Choroid plexus epithelial cell (primary cell): ENCODE measurements at regions not wholly inside any gene's neighbourhood (a gene's known extent, or its start where the extent isn't known, plus 50 kb on each side); places are given as distances from the start of the nearest gene placed in this dataset.
"Not testable (repeated sequence)": the region's sequence is repeated elsewhere in the genome, so short reads cannot be mapped to it uniquely, and the experiment has no call there.

ENCODE experiments used
- DNase-seq: peaks from one replicate; pipeline ENCODE4 v3.0.0-alpha.2; 2010; ENCODE audit warnings: low read depth
- H3K4me3 ChIP-seq: 2 replicates; pipeline ENCODE4 v1.5.1; 2011; ENCODE audit warnings: low read depth, mild to moderate bottlenecking, control low read depth, low read length, moderate library complexity
- TF ChIP-seq, protein P1 (sequence below): conservative IDR thresholded peaks from 2 replicates; pipeline ENCODE4 v1.5.1; 2011; ENCODE audit warnings: low read depth, mild to moderate bottlenecking, control low read depth, inconsistent platforms, low read length, moderate library complexity

- TF ChIP-seq, protein P1, sequence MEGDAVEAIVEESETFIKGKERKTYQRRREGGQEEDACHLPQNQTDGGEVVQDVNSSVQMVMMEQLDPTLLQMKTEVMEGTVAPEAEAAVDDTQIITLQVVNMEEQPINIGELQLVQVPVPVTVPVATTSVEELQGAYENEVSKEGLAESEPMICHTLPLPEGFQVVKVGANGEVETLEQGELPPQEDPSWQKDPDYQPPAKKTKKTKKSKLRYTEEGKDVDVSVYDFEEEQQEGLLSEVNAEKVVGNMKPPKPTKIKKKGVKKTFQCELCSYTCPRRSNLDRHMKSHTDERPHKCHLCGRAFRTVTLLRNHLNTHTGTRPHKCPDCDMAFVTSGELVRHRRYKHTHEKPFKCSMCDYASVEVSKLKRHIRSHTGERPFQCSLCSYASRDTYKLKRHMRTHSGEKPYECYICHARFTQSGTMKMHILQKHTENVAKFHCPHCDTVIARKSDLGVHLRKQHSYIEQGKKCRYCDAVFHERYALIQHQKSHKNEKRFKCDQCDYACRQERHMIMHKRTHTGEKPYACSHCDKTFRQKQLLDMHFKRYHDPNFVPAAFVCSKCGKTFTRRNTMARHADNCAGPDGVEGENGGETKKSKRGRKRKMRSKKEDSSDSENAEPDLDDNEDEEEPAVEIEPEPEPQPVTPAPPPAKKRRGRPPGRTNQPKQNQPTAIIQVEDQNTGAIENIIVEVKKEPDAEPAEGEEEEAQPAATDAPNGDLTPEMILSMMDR, result no peak
- H3K4me3 ChIP-seq, result no peak overlapping the region
- no peak for DNase-seq
These were observed 440.0 kb upstream of the WWC1 start for GRCh38 chr5:167851416-167851815.

DNA sequence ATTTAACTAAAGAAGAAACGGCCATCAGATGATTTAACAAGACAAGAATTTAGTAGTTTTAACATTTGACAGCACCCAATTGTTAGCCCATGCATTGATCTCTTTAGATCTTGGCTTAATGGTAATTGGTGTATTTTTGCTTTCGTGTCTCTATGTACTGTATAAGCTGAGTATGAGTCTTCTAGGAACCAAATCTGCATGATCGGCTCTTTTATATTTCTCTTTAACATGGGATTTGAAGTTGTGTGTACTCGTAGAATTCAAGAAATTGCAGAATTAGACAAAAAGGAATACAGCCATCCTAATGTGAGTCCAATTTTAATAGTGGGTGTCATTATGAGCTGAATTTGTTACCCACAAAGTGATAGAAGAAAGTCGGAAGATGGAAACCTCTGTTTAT lies 438.9 kb upstream of the WWC1 start:
- TF ChIP-seq, protein P1, result no peak
- no peak overlapping the region for H3K4me3 ChIP-seq
- DNase-seq, result no peak

- peak; percentile 65 for DNase-seq
- H3K4me3 ChIP-seq, result no peak overlapping the region
- TF ChIP-seq, protein P1, result no peak
These were observed 438.0 kb upstream of the WWC1 start for GRCh38 chr5:167853421-167853820.

DNA sequence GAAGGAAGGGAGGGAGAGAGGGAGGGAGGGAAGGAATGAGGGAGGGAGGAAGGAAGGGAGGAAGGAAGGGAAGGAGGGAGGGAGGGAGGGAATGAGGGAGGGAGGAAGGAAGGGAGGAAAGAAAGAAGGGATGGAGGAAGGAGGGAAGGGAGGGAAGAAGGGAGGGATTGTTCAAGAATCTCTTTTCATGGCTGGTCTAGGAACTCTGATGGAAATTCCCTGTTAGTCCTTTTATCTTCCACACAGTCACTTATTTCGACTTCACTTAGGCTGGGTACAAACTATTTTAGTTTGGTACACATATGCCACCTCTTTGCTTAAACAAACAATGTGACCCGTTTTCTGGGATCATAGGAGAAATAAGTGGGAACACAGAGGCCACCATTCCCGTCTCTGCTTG lies 435.6 kb upstream of the WWC1 start:
- H3K4me3 ChIP-seq, result no peak overlapping the region
- no peak for DNase-seq
- TF ChIP-seq, protein P1, result no peak

DNA sequence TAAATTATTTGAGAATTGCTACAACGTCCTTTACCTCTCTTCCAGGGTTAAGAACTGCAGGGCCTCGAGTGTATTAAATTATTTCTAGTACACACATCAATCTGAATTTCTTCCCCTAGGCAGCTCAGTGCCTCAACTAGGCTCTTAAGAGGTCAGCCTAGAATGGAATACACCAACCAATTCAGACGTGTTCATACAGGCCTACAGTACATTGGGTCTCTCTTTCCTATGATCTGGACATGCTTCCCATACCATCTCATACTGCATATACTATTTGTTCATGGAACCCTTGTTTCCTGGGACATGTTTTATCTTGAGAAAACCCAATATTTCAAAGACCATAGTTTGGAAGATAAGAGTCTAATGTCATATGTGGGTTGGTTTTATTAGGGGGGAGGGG lies 434.1 kb upstream of the WWC1 start:
- TF ChIP-seq, protein P1, result no peak
- no peak for DNase-seq
- H3K4me3 ChIP-seq, result no peak overlapping the region

- not testable (repeated sequence) for DNase-seq, H3K4me3 ChIP-seq
These were observed 433.1 kb upstream of the WWC1 start for GRCh38 chr5:167858186-167858855.

- TF ChIP-seq, protein P1, result no peak
- DNase-seq, result peak; percentile 19
These were observed 430.1 kb upstream of the WWC1 start for GRCh38 chr5:167861129-167861927.

More at GRCh38 chr5:167861129-167861927, 430.1 kb upstream of the WWC1 start:
- no peak overlapping the region for H3K4me3 ChIP-seq
